Epithelial cell of esophagus (primary cell): ENCODE measurements at regions not wholly inside any gene's neighbourhood (a gene's known extent, or its start where the extent isn't known, plus 50 kb on each side); places are given as distances from the start of the nearest gene placed in this dataset.

Source experiments
- DNase-seq: peaks from one replicate; pipeline ENCODE4 v3.0.0; 2010; ENCODE audit warnings: low read depth
- H3K4me3 ChIP-seq: 2 replicates; pipeline ENCODE4 v1.5.1; 2011; ENCODE audit warnings: mild to moderate bottlenecking, low read length, control low read depth
- CTCF ChIP-seq: IDR thresholded peaks from 2 replicates; pipeline ENCODE4 v1.5.1; 2011; ENCODE audit warnings: low read depth, mild to moderate bottlenecking, low read length, control low read depth, inconsistent platforms; ENCODE audit not compliant: insufficient read depth; ENCODE audit errors: missing control alignments

DNA sequence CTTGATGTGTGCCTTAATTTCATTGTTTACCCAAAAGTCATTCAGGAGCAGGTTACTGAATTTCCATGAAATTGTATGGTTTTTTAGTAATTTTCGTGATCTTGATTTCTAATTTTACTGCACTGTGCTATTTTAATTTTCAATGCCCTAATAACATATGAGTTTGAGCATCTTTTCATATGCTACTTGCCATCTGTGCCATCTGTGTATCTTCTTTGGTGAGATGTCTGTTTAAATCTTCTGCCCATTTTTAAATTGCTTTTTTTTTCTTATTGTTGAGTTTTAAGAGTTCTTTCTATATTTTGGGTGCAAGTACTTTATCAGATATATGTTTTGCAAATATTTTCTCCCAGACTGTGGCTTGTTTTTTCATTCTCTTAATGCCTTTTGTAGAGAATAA is 165.9 kb downstream of the ST6GAL2 start:
- TF ChIP-seq CTCF, result no peak
- DNase-seq, result no peak
- H3K4me3 ChIP-seq, result no peak overlapping the region

DNA sequence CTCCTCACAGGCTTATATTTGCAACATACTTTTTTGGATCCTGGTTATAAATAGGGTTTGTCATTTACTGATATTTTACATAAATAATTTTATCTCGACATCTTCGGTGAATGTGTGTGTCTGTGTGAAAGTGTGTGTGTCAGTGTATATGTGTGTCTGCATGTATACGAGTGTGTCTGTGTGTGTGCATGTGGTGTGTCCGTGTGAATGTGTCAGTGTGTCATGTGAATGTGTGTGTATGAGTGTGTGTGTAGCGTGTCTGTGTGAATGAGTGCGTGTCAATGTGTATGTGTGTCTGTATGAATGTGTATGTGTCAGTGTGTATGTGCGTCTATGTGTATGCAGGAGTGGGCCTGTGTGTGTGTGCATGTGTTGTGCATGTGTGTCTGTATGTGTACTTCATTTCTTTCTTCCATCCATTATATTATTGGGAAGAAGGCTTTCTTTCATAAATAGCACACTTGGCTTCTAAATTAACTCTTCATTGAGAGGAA is 161.6 kb downstream of the ST6GAL2 start:
- no peak overlapping the region for H3K4me3 ChIP-seq
- no peak for DNase-seq
- TF ChIP-seq CTCF, result no peak

- no peak for TF ChIP-seq CTCF
- no peak overlapping the region for H3K4me3 ChIP-seq
- DNase-seq, result no peak
Observed at GRCh38 chr2:106734165-106734564, 151.8 kb downstream of the ST6GAL2 start.

- no peak for TF ChIP-seq CTCF
- DNase-seq, result no peak
- no peak overlapping the region for H3K4me3 ChIP-seq
Observed at GRCh38 chr2:106735807-106736206, 150.2 kb downstream of the ST6GAL2 start.

DNA sequence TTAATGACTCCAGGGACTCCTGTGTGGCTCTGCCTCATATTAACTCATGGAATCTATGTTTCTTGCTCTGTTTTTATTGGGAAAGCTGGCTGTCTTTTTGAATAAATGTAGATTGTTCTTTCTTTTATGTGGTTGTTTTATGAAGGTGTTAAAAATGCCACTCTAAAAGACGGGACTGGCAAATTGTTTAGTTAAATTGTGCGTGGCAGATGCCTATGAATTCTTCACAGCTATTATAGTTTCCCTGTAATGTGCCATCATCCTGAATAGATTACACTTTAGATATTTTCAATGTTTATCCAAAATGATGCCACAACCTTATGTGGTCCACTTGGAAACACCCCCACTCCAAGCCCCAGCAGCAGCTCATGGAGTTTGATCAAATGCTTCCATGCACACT is 149.7 kb downstream of the ST6GAL2 start:
- no peak for TF ChIP-seq CTCF
- DNase-seq, result no peak
- no peak overlapping the region for H3K4me3 ChIP-seq

GRCh38 chr2:106745468-106745867 is 140.5 kb downstream of the ST6GAL2 start:
- TF ChIP-seq CTCF, result no peak
- no peak for DNase-seq
- H3K4me3 ChIP-seq, result no peak overlapping the region

DNA sequence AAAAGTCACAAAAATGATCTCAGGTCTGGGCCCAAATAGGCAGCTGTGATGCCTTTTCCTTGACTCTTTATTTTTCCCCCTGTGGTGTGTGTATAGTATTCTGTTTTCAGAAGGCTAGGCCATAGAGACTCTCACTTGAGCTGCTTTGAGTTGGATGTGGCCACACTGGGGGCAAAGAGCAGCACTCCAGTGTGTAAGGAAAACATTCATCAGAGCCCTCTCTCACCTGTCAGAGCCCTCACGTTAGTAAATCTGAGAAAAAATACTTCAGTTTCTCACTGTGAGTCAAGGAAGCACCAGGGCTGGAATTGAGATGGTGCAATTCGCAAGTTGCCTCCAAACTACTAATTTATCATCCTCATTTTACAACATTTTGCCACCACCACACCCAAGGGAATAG is 136.1 kb downstream of the ST6GAL2 start:
- H3K4me3 ChIP-seq, result no peak overlapping the region
- DNase-seq, result no peak
- TF ChIP-seq CTCF, result no peak
